Panc1 (cell line): ENCODE measurements at regions not wholly inside any gene's neighbourhood (a gene's known extent, or its start where the extent isn't known, plus 50 kb on each side); places are given as distances from the start of the nearest gene placed in this dataset.

Experiments used
- CTCF ChIP-seq: fragments of 450-650 bp; IDR thresholded peaks from 2 replicates; pipeline ENCODE4 v1.5.1; 2017; ENCODE audit warnings: mild to moderate bottlenecking
- POLR2AphosphoS5 ChIP-seq: IDR thresholded peaks from 2 replicates; pipeline ENCODE4 v1.6.1; 2012; ENCODE audit warnings: mild to moderate bottlenecking, low read depth, low read length, moderate library complexity
- REST ChIP-seq, 2 experiments: IDR thresholded peaks; 2 replicates each; pipeline ENCODE4 v1.6.1; 2011 to 2012; ENCODE audit warnings: low read depth in 2 of 2, control low read depth in 1 of 2, low read length in 1 of 2, mild to moderate bottlenecking in 1 of 2, moderate library complexity in 1 of 2; ENCODE audit not compliant: insufficient read depth in 1 of 2
- SIN3A ChIP-seq: IDR thresholded peaks from 2 replicates; pipeline ENCODE4 v1.6.1; 2012; ENCODE audit warnings: low read depth, mild to moderate bottlenecking, low read length, moderate library complexity, borderline replicate concordance; ENCODE audit not compliant: insufficient read depth

- no peak for TF ChIP-seq CTCF
- TF ChIP-seq REST (IDR thresholded peaks at IDR 0.05; ENCODE audit: insufficient read depth in 1 of 2, low read depth in 2 of 2, low read length in 1 of 2), result no peak
- TF ChIP-seq POLR2AphosphoS5, result no peak
- no peak for TF ChIP-seq SIN3A
Observed at GRCh38 chr3:22632536-22632935, 570.6 kb upstream of the UBE2E2 start.
